ENCODE measurements at regions not wholly inside any gene's neighbourhood (a gene's known extent, or its start where the extent isn't known, plus 50 kb on each side); places are given as distances from the start of the nearest gene placed in this dataset.

DNA sequence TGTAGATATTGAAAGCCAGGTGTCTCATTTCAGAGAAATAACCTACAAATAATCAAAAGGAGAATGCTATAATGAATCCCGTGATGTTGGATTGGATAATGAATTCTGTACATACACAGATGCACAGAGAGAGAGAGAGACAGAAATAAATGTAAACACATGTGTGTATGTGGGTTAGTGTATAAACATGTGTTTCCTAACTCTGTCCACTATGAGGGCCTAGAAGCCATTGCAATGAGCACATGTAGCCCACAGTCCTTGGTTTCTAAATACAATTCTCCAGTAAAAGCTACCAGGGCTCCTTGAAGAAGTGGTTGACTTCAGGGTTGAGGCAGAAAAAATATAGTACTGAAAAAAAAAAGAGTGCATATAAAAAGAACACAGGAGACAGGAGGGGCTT is 109.5 kb downstream of the INHBB start:
- no peak for DNase-seq (ENCODE audit: low read depth in 2 of 2)

DNA sequence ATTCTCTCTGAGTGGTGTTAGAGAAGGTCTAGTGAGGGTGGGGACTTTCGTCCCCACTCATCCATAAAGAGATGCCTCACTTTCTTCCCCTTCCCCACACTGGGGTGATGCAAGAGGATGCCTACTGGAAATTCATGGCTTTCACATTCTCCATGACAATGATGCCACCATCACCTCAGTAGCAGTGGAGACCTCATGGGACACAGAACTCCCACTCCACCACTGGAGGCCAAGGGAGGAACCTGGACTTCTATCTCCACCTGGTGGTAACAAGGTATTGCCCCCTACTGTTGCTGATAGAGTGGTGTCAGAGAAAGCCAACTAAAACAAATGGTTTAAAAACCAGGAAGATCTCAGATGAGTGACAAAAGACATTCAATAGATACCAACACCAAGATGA is 110.9 kb downstream of the INHBB start:
- no peak for DNase-seq (ENCODE audit: low read depth in 2 of 2)

DNA sequence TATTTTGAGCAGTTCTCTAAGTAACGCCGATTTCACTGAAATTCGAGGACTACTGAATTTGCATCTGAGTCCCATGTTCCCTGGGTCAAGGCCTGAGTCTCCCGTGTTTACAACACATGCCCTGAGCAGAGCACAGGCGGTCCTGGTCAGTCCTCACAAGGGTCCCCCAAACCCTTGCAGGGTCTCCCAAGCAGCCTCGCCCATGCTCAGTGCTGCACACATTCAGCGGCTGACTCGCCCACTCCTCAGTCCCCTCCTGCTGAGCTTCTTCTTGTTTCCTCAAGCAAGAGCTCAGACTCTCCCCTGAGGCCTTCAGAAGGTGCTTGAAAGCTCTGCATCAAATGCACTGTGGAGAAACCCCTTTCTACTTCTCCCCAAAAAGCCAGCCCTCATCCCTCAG is 114.6 kb downstream of the INHBB start:
- DNase-seq (ENCODE audit: low read depth in 2 of 2): no peak

DNA sequence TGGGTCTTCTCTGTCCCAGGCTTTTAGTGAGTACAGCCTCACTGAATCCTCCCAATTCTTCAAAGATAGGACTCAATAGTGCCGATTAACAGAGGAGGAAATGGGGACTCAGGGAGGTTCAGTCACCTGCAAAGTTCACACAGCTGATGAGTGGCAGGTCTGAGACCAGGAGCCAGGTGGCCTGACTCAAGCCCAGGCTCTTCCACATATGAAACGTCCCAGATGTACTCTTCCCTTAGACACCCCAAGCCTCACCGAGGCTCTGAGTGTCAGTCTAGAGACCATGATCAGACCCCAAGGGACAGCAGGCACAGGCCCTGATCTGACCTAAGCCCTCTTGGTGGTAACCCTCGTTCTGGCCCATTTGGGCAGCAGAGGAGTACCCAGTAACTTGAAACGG is 115.2 kb downstream of the INHBB start:
- no peak for DNase-seq (ENCODE audit: low read depth in 2 of 2)

DNA sequence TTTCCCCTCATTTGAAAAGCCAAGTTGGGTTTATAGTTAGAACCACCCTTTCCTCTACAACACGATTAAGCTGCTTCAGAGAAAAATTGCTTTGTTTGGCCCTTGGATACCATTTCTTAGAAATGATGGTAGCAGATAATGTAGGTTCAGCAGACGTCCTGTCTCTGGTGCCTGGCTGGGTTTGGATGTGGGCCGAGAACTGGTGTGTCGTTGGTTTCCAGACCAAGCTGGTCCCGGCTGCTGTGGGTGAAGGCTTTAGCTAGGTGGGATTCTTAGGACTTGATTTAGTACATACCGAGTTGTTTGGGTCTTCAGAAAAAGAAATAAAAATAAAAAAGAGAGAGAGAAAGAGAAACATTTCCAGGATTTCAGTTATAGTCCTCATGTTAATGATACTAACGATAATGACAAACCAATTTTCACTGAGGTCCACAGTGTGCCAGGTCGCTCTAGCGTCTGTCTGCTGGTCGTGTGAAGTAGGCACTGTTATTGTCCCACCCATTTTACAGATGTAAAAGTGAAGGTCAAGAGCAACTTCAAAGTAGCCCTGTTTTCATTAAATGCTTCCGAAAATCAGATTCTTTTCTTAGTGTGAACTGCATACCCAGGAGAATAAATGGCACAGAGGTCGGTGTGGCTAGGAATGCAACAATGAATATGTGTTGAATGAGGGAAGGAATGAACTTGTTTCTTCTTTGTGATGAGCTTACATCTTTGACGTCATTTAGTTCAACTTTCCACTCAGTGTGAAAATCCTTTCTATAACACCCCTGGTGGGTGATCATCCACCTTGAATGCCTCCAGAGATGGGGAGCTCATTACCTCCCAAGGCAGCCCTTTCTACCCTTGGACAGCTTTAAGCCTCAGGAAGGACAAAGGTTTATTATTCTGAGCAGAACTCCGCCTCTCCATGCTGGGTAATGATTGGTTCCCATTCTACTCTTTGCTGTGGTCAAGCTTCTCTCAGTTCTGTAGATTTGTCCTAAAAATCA is 115.9 kb downstream of the INHBB start:
- DNase-seq (ENCODE audit: low read depth in 2 of 2): no peak

DNA sequence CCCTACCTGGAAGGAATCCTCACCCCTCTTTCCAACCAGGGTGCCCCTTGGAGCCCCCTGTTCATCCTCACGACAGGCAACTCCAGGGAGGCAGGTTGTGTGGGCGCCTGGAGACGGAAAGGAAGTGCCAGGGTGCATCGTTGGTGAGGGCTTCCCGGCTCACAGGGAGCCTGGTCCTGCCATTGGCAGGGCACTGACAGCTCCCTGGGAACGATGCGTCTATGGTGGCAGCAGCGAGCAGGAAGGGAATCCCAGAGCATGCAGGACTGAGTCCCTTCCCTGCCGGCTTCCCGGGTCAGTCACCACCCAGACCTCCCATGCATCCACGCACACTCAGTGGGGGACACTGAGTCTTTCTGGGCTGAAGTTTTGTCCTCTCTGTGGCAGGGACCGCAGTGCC is 117.6 kb downstream of the INHBB start:
- DNase-seq (ENCODE audit: low read depth in 2 of 2): no peak

DNA sequence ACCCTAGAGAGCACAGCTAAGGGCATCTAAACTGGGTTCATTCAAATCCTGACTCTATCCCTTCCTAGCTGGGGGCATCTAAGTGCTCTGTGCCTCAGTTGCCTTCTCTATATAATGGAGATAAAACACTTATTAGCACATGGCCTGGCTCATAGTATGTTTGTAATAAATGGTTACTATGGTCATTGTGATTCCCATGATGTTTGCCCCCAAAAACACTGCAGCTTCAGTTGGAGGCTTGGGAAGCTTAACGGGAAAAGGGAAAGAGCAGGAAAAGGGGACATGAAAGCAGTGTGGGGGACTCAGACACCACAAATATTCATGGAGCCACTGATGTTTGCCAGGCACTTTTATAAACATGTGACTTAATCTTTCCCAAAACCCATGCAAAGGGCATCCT is 118.1 kb downstream of the INHBB start:
- DNase-seq (ENCODE audit: low read depth in 2 of 2): no peak

DNA sequence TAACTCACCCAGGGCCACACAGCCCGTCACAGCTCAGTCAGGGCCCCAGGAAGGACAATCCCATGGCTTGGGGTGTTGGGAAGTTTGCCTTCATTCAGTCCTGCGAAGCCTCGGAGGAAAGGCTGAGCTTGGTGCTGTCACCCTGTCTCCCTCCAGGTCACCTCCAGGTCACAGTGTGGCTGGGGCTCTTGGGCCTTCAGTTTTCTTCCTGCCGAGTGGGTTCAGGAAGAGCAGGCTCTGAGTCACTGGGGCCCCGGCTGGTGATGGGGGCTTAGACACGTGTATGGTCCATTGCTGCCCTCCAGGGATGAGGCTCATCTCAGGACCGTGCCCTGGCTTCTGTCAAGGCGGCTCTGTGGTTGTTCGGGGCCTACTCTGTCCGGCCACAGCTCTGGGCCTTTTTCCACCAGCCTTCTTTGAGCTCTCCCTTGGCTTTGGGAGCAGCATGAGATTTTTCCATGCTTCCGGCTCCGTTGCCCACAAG is 118.6 kb downstream of the INHBB start:
- DNase-seq (ENCODE audit: low read depth in 2 of 2): no peak

DNA sequence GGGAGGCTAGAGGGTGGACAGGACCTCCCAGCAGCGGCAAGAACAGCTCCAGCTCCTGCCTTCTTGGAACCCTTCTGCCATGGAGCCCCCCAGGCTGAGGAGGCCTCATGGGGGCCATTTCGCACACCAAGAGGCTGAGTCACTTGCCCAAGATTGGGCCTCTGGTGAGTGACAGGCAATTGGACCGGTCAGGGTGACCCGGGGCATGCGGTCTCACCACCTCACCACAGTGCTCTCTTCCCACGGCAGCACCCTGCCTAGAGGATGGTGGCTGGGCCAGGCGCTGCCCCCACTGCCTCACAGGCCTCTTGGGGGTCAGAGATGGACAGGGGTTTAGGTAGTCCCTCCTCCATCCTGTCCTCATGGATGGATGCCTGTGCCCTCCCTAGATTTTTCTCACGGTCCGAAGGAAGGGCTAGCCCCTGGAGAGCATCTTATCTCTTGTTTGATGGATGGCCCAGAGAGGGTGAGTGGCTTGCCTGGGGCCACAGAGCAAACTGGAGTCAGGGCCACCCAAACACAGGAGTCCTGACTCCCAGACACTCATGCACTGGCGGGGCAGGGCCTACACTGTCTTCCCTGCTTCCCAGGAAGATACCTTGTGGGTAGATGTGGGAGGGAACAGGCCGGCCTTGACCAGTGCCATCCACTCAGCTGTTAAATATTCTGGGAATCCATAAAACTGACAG is 119.2 kb downstream of the INHBB start:
- no peak for DNase-seq (ENCODE audit: low read depth in 2 of 2)

DNA sequence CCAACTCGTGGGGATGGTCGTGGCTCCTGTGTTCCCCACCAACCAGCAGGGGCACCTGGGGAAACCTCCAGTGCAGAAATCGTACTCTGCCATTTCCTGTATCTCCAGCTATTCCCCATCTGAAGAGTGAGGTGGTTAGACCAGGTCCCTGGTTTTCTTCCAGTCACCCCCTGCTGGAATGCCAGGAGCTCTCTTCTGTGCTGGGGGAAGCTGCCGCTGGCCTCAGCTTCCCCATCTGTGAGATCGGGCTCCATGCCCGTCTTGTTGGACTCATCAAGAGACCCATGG is 119.7 kb downstream of the INHBB start:
- DNase-seq (ENCODE audit: low read depth in 2 of 2): no peak

DNA sequence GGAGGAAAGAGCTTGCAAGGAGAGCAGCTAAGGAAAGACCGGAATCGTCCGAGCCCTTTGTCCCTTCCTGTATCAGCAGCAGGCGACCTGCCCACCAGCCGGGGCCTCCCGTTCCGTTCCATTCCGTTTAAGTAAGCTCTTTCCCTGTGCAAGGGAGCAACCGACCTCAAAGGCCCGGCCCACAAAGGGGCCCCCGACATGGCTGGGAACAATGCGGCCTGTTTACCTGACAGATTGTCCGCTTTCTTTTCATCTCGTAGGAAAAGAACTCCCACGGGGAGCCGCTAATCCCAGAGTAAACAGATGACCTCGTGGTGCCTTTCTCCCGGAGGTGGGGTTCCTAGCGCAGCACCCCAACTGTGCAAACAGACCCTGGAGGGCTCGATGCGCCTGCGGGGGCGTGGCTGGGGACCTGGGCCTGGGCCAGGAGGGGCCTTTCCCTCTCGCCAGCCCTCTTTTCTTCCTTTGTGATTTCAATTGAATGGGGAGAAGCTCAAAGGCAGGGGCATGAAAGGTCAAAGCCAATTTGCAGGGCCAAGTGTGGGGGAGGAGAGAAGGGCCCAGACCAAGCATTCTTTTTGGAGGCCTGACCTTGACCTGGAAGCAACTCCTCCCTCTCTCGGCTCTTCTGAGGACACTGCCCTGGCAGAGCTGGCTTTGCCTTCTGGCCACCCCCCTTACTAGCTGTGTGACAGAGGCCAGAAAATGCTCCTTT is 120.2 kb downstream of the INHBB start:
- DNase-seq (ENCODE audit: low read depth in 2 of 2): no peak

DNA sequence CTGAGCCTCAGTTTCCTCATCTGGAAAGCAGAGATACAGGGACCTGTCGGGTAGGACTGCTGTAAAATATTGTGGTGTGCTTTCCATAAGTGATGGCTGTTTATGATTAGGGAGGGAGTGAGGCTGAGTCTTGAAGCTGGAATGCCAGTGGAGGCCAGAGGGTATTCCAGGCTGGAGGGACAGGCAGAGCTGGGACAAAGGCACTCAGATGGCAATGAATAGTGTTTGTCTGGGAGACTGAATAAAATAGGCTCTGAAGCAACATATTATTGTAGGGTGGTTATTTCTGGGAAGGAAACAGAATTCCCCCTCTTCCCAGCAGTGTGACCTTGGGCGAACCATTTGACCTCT is 120.7 kb downstream of the INHBB start:
- no peak for DNase-seq (ENCODE audit: low read depth in 2 of 2)

DNA sequence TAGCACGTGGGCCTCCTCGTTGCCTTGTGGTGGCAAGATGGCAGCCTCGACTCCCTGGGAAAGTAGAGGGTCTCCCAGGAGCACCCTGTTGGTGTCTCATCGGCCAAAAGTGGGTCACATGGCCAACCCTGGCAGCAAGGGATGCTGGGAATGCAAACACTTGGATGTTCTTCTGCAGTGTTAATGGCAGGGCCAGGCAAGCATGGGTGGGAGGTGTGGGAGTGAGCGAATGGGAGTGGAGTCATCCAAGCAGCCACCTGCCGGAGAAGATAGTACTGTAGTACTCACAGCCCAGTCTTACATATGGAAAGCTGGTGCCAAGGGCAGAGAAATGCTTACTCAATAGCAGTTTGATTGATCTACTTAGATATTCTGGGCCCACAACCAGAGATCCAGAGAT is 122.2 kb downstream of the INHBB start:
- DNase-seq (ENCODE audit: low read depth in 2 of 2): no peak

DNA sequence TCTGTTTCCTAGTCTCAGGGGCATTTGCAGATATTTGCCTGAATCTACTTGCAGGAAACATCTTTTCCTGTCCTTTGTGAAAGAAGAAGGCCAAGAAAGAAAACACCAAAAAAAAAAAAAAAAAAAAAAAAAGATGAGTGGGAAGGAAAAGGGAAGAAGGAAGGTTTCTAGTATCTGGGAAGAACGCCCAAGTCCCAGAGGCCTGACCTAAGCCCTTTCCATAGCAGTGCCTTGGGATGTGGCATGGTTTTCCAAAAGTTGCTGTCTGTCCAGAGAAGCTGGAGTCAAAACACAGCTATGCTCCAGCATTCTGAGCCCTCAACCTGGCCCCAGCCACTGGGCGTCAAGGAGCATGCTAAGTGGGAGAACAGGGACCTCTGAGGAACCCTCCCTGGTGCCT is 123.5 kb downstream of the INHBB start:
- DNase-seq (ENCODE audit: low read depth in 2 of 2): no peak

DNA sequence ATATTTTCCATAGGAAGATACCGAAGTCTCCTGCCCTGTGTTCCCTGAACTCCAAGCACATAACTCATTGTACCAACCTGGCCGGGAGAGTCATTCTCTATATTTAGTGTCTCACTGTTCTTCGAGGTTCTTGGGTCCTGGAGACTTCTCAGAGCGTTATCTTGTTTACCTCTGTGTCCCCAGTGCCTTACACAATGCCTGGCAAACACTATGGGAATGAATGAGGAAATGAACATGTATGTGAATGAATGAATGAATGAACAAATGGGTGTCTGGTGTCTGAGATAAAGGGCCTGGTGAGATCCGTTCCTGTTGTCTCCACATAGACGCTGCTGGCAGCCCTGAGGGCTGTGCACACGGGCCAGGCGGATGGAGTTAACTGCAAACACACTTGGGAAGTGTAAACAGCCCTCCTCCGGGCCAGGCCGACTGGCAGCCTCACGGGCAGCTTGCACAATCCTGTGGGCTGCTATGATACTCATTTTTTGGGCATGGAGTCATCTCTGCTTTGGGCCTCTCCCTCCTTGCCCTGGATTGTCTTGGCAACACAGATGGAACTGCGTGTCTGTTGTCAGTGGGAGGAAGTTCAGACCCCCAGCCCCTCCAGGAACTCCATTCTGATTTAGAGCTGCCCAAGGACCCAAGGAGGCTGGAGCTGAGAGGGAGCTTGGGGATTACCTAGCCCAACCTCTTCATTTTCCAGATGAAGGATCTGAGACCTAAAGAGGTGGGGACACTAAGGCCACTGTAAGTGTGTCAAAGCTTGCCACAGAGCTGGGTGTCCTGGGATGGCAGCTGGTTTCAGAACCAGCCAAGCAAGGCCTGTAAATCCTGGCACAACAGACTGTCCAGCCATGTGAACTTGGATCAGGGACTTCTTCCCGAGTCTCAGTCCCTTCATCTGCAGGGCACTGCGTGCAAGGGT is 124.4 kb downstream of the INHBB start:
- DNase-seq (ENCODE audit: low read depth in 2 of 2): no peak

DNA sequence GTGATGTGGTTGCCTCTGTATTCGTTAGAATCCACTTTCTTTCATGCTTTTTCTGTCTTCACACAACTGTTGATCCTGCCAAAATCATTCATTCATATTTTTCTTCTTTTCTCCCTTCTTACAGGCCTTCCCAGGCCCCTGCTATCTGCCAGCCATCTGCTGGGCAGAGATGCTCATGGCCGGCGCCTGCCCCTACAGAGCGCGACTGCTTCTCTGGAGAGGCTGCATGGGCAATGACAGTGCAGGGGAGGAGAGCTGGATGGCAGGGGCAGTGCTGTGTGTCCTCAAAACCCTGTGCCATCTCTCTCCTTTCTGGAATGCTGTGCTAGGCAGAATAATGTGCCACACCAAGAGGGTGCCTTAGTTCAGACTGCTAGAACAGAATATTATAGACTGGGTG is 125.2 kb downstream of the INHBB start:
- no peak for DNase-seq (ENCODE audit: low read depth in 2 of 2)

DNA sequence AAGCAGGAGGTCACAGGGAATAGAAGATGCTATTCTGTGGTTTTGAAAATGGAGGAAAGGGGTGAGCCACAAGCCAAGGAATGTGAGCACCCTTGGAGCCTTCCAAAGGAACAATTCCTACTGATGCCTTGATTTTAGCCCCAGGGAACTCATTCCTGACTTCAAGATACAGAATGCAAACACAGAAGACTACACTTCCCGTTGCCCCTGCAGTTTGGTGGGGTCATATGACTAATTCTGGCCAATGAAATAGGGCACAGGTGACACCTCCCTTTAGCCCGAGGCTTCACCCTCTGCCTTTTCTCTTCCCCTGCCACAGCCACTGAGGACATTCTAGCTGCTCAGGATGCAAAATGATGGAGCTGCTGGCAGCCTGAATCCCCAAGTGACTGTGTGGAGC is 126.1 kb downstream of the INHBB start:
- DNase-seq (ENCODE audit: low read depth in 2 of 2): no peak

DNA sequence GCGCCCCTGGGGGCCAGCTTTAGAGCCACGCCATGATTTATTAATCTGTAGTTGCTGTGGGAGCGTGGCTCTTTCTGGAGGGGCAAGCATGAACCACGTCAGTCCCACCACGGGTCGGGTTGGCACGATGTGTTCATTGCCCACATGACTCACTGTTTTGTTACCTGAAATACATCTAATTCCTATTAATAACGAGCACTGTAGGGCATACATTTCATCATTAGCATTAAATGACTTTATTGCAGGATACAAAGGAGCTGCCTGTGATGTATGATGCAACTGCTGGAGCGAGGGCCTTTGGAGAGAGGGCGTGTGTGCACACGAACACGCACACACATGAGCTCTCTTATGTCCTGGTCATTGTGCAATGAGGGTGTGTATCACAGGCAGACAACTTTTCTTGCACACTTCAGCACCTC is 127.0 kb downstream of the INHBB start:
- DNase-seq (ENCODE audit: low read depth in 2 of 2): no peak

DNA sequence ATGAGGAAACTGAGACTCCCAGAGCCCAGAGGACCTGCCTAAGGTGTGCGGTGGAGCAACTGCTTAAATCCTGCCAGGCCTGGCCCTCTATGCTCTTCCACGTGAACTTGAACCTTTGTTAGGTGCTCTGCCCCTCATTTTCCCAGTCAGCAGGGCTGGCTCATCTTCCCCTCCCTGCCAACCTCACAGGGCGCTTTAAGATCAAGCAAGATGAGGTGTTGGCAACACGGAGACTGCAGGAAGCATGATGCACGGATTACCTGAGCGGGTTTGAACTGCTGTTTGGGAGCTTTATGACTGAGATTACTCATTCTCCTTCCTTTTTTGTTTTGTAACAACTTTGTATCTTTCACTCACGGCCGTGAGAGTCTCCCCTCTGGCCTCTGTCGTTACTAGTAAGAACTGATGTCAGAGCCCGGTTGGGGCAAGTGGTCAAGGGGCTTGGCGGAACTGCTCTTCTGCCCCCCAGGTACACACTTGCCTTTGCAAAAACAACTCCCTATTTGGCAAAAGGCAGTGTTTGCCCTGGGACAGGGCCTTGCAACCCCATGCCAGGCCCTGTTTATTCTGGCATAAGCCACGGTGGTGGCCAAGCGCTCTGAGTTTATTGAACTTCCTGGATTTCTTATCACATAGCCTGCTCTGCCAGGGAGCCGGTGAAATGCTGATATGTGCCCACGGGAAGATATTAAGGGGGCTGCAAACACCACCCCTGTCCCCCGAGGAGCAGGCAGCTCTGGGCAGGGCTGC is 127.8 kb downstream of the INHBB start:
- no peak for DNase-seq (ENCODE audit: low read depth in 2 of 2)

DNA sequence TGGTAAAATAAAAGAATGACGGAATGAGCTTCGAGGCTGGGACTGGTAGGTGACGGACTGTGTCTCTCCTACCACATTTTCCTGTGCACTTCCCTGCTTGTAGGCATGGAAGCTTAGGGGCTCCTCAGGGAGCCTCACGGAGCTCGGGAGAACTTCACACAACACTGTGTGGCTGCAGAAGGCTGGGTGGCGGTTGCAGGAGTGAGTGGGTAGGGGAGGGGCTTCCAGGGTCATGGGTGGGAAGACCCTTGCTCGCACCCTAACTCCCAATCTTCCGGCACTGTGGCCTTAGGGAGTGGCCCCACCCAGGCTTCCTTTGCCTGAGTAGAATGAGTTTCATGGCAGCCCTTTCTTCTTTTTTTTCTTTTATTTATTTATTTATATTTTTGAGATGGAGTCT is 128.6 kb downstream of the INHBB start:
- no peak for DNase-seq (ENCODE audit: low read depth in 2 of 2)

DNA sequence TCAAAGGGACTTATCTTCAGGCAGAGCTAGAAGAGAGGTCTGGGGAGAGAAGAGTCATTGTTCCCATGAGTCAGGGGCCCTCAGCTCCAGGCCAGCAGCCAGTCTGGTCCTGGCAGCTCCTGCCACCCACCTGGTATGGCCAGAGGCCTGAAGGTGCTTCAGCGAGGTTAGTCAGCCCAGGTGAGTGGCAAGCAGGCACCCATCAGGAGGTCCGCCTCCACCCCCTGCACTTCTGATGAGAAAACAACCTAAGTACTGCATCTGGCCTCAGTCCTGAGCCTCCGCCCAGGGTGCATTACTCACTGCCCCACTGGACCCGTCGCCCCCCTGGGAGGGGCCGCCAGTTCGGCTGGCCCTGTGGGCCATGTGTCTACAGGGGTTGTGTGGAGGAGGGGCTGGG is 130.2 kb downstream of the INHBB start:
- no peak for DNase-seq (ENCODE audit: low read depth in 2 of 2)
